K562 (cell line): ENCODE measurements at regions not wholly inside any gene's neighbourhood (a gene's known extent, or its start where the extent isn't known, plus 50 kb on each side); places are given as distances from the start of the nearest gene placed in this dataset.

Source experiments
- ATAC-seq: fragments of 200-7000 bp; cut with Tn5 transposase; 3 replicates; pipeline ENCODE4 v1.9.1; 2020; ENCODE audit warnings: moderate library complexity
- BruUV-seq: library from RNA; stranded (reverse); fragments of 400-500 nt; replicated peaks from 2 replicates; lab custom pipeline; 2021; lab: Mats Ljungman, UMichigan
- CTCF ChIA-PET: fragments of 300-600 bp; formaldehyde crosslinking; extraction: SDS; loops from one replicate; lab custom pipeline; 2021; ENCODE audit warnings: low intra/inter-chr PET ratio; lab: Yijun Ruan, JAX
- POLR2A ChIA-PET: fragments of 300-600, 350-650 bp; sonication (Branson Sonifier 250); formaldehyde crosslinking; extraction: SDS; loops from one replicate; lab custom pipeline; 2021; ENCODE audit warnings: antibody characterized with exemption, inconsistent platforms; lab: Yijun Ruan, JAX
- DNase-seq, 4 experiments: peaks; one replicate each; pipeline versions ENCODE4 v3.0.0 to v3.0.0-alpha.2; 2011 to 2018; ENCODE audit warnings: low spot score in 3 of 4, mixed read lengths in 3 of 4; ENCODE audit errors: extremely low read depth in 1 of 4
- FAIRE-seq: peaks from 2 replicates; lab custom pipeline; 2011; peaks lifted over from hg19 to GRCh38; lab: Jason Lieb, UNC
- H2AFZ ChIP-seq: 2 replicates; pipeline ENCODE4 v1.6.0; 2011; ENCODE audit warnings: low read depth, low read length, control low read depth, inconsistent platforms
- H3K27ac ChIP-seq: fragments of 200-600 bp; 3 replicates; pipeline ENCODE4 v1.8.0; 2011; ENCODE audit warnings: low read depth, mild to moderate bottlenecking, control low read depth, inconsistent platforms, low read length, moderate library complexity, mixed read lengths; ENCODE audit errors: extremely low read depth
- H3K27me3 ChIP-seq, 2 experiments: fragments of 300-600 bp in 1 of 2; 2 replicates in 1 of 2; 3 replicates in 1 of 2; pipeline versions ENCODE4 v1.6.0 to v1.8.0; 2011; ENCODE audit warnings: inconsistent platforms in 2 of 2, low read length in 2 of 2, mild to moderate bottlenecking in 1 of 2, mixed read lengths in 1 of 2, moderate library complexity in 1 of 2; ENCODE audit not compliant: control insufficient read depth in 2 of 2, insufficient read depth in 2 of 2
- H3K36me3 ChIP-seq: fragments of 300-600 bp; 3 replicates; pipeline ENCODE4 v1.8.0; 2011; ENCODE audit warnings: mild to moderate bottlenecking, low read length, inconsistent platforms; ENCODE audit not compliant: control insufficient read depth, insufficient read depth
- H3K4me1 ChIP-seq, 2 experiments: fragments of 200-600 bp in 1 of 2; replicated peaks in 1 of 2; 2 replicates in 1 of 2; 3 replicates in 1 of 2; pipeline versions ENCODE4 v1.5.1 to v1.8.0; 2011; ENCODE audit warnings: inconsistent platforms in 2 of 2, low read length in 2 of 2, mild to moderate bottlenecking in 1 of 2, mixed read lengths in 1 of 2, moderate library complexity in 1 of 2; ENCODE audit not compliant: control insufficient read depth in 2 of 2, insufficient read depth in 2 of 2
- H3K4me2 ChIP-seq: 2 replicates; pipeline ENCODE4 v1.6.1; 2011; ENCODE audit warnings: low read length, control low read depth, inconsistent platforms, mixed read lengths; ENCODE audit not compliant: insufficient read depth
- H3K4me3 ChIP-seq: fragments of 200-600 bp; sonication (generic), shearing (Covaris generic); 2 replicates; pipeline ENCODE4 v1.5.1; 2016; ENCODE audit warnings: control low read depth, inconsistent platforms
- H3K79me2 ChIP-seq: fragments of 200-600 bp; 3 replicates; pipeline ENCODE4 v1.8.0; 2011; ENCODE audit warnings: low read length, inconsistent platforms; ENCODE audit not compliant: control insufficient read depth, insufficient read depth
- H3K9ac ChIP-seq, 2 experiments: 2 replicates each; pipeline versions ENCODE4 v1.6.0 to v1.6.1; 2011; ENCODE audit warnings: low read depth in 2 of 2, low read length in 2 of 2, control low read depth in 1 of 2, inconsistent platforms in 1 of 2, mild to moderate bottlenecking in 1 of 2, mixed read lengths in 1 of 2; ENCODE audit not compliant: insufficient read depth in 1 of 2
- H3K9me1 ChIP-seq: one replicate; pipeline ENCODE4 v1.6.0; 2011; ENCODE audit warnings: inconsistent platforms, mild to moderate bottlenecking, low read length, moderate library complexity; ENCODE audit not compliant: control insufficient read depth, insufficient read depth
- H3K9me3 ChIP-seq: replicated peaks from 2 replicates; pipeline ENCODE4 v1.5.1; 2011; ENCODE audit warnings: low read depth, low read length, inconsistent platforms; ENCODE audit not compliant: control insufficient read depth, insufficient read depth
- H4K20me1 ChIP-seq: replicated peaks from 2 replicates; pipeline ENCODE4 v1.6.1; 2011; ENCODE audit warnings: low read length, inconsistent platforms, mixed read lengths; ENCODE audit not compliant: control insufficient read depth, insufficient read depth
- CC2D1A ChIP-seq: fragments of 450-650 bp; IDR thresholded peaks from 2 replicates; pipeline ENCODE4 v1.6.1; 2017; ENCODE audit warnings: mild to moderate bottlenecking
- CHD7 ChIP-seq: fragments of 200-600 bp; sonication (generic); IDR thresholded peaks from one replicate; pipeline ENCODE4 v1.6.1; 2012; ENCODE audit warnings: mild to moderate bottlenecking, low read depth, low read length, inconsistent platforms
- MLX ChIP-seq, 2 experiments: fragments of 450-650 bp in 1 of 2; sonication (generic) in 1 of 2; formaldehyde crosslinking; conservative IDR thresholded peaks; 2 replicates each; pipeline versions ENCODE4 v1.4.0 to v1.8.1; 2020 to 2022; ENCODE audit warnings: mild to moderate bottlenecking in 1 of 2, missing genetic modification reagents in 1 of 2
- SMARCC2 ChIP-seq: fragments of 450-650 bp; IDR thresholded peaks from 2 replicates; pipeline ENCODE4 v1.6.1; 2017; ENCODE audit warnings: antibody characterized with exemption, moderate library complexity, mild to moderate bottlenecking, low read depth
- SP2 ChIP-seq: IDR thresholded peaks from 2 replicates; pipeline ENCODE4 v1.6.1; 2011; ENCODE audit warnings: mild to moderate bottlenecking, low read depth, low read length, moderate library complexity; ENCODE audit not compliant: poor library complexity, severe bottlenecking; ENCODE audit errors: extremely low read depth
- ZNF263 ChIP-seq: sonication (generic); formaldehyde crosslinking; IDR thresholded peaks from 2 replicates; pipeline ENCODE4 v1.8.0; 2022; ENCODE audit warnings: mild to moderate bottlenecking, missing genetic modification reagents, borderline replicate concordance
- ZNF707 ChIP-seq: fragments of 250-450 bp; sonication (Bioruptor Pico); conservative IDR thresholded peaks from 2 replicates; pipeline ENCODE4 v1.8.0; 2022; ENCODE audit warnings: inconsistent platforms, mild to moderate bottlenecking, moderate library complexity
- ZNF830 ChIP-seq: fragments of 250-450 bp; sonication (Bioruptor Pico); IDR thresholded peaks from 2 replicates; pipeline ENCODE4 v1.5.0; 2021; ENCODE audit warnings: mild to moderate bottlenecking
- WGBS: fragments of 100-300 bp; shearing (Covaris generic); methylation state at CpG from one replicate; pipeline ENCODE4 v1.1.6; 2016; ENCODE audit warnings: low coverage, mixed read lengths; ENCODE audit not compliant: insufficient coverage; ENCODE audit errors: missing lambda C conversion rate; 5-methylcytosine and 5-hydroxymethylcytosine counted together
- in situ Hi-C: fragments of 300-500 bp; cut with MboI; formaldehyde crosslinking; loops from 4 replicates; pipeline ENCODE4 v1.15.0; 2018; ENCODE audit warnings: inconsistent platforms, mixed read lengths
- intact Hi-C: fragments of 100-400 bp; cut with micrococcal nuclease; formaldehyde crosslinking; loops from 2 replicates; pipeline ENCODE4 v1.14.2; 2022
- TF ChIP-seq, protein P1 (sequence below): fragments of 450-650 bp; formaldehyde crosslinking; IDR thresholded peaks from 2 replicates; pipeline ENCODE4 v1.4.0; 2020; ENCODE audit warnings: mild to moderate bottlenecking, mixed read lengths

DNA sequence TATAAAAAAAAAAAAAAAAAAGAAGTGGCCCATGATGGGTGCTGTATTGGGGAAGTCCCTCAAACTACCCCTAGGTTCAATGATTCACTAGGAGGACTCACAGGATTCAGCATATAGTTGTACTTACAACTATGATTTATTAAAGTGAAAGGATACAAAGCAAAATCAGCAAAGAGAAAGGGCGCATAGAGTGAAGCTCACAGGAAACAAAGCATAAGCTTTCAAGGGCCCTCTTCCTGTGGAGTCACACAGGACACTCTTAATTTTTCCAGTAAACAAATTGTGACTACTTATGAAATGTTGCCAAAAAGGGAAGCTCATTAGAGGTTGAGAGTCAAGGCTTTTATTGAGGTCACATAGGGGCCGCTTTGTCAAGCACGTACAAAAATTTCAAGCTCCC is 153.7 kb upstream of the GAP43 start:
- no peaks in the 10 kb centered on the region for H3K27me3 ChIP-seq
- no peaks in the 10 kb centered on the region for H3K79me2 ChIP-seq
- no peak overlapping the region for H3K9ac ChIP-seq
- no peak overlapping the region for H3K4me2 ChIP-seq
- ChIA-PET POLR2A (no interaction called here), CTCF (no interaction called here)
- no peaks in the 10 kb centered on the region for H3K36me3 ChIP-seq
- WGBS = 0% methylated on average over 3 of the region's 3 CpGs
- no peak for FAIRE-seq
- H2AFZ ChIP-seq = no peak overlapping the region
- no peak for DNase-seq
- H4K20me1 ChIP-seq = no peaks in the 10 kb centered on the region
- in situ Hi-C loops = no loop called here
- no TSS peak for BruUV-seq
- no peaks in the 10 kb centered on the region for H3K9me3 ChIP-seq
- no peaks in the 10 kb centered on the region for H3K9me1 ChIP-seq
- no peak for ATAC-seq
- intact Hi-C loops = no loop called here
- H3K27ac ChIP-seq = no peak overlapping the region
- H3K4me3 ChIP-seq = no peak overlapping the region
- no peaks in the 10 kb centered on the region for H3K4me1 ChIP-seq
- TF ChIP-seq CHD7 (no peak), ZNF707 (CRISPR knock-in tag) (no peak), SP2 (no peak), MLX (CRISPR knock-in tag; conservative IDR thresholded peaks at IDR 0.05) (no peak), SMARCC2 (no peak), ZNF263 (CRISPR knock-in tag) (no peak), CC2D1A (no peak), ZNF830 (no peak)
- TF ChIP-seq, protein P1, sequence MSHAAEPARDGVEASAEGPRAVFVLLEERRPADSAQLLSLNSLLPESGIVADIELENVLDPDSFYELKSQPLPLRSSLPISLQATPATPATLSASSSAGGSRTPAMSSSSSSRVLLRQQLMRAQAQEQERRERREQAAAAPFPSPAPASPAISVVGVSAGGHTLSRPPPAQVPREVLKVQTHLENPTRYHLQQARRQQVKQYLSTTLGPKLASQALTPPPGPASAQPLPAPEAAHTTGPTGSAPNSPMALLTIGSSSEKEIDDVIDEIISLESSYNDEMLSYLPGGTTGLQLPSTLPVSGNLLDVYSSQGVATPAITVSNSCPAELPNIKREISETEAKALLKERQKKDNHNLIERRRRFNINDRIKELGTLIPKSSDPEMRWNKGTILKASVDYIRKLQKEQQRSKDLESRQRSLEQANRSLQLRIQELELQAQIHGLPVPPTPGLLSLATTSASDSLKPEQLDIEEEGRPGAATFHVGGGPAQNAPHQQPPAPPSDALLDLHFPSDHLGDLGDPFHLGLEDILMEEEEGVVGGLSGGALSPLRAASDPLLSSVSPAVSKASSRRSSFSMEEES (CRISPR knock-in tag) = no peak
